ENCODE measurements at regions not wholly inside any gene's neighbourhood (a gene's known extent, or its start where the extent isn't known, plus 50 kb on each side); places are given as distances from the start of the nearest gene placed in this dataset.

DNA sequence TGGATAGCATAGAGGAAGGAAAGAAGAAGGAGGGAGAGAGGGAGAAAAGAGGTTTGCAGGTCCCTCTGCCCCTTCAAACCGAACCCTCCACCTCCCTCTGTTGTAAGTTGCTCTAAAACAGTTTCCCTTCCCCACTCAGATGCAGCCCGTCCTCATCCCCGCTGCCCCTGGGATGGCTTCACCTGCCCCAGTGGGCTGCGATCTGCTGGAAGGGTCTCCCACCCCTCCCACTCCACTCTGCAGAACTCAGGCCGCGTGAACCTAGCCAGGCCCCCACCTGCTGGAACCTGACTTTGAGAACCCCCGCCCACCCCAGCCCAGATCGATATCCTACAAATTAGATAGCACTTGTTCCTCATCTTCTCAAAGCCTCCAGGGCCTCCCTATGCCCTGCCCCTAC is 190.8 kb downstream of the DLL1 start:
- Histone ChIP-seq H3K27me3 (ENCODE audit: control insufficient read depth, insufficient read depth, low read length) (no peaks in the 10 kb centered on the region), H3K36me3 (ENCODE audit: control insufficient read depth, insufficient read depth, low read length) (no peaks in the 10 kb centered on the region), H3K4me1 (no peaks in the 10 kb centered on the region), H3K79me2 (no peaks in the 10 kb centered on the region), H3K4me3 (ENCODE audit: low read depth, low read length) (no peak overlapping the region), H3K27ac (no peak overlapping the region), H3K9ac (no peak overlapping the region), H2AFZ (no peak overlapping the region), H3K9me3 (ENCODE audit: control insufficient read depth, low read length) (no peaks in the 10 kb centered on the region), H3K4me2 (ENCODE audit: low read length) (no peak overlapping the region)
- TF ChIP-seq, protein P1, sequence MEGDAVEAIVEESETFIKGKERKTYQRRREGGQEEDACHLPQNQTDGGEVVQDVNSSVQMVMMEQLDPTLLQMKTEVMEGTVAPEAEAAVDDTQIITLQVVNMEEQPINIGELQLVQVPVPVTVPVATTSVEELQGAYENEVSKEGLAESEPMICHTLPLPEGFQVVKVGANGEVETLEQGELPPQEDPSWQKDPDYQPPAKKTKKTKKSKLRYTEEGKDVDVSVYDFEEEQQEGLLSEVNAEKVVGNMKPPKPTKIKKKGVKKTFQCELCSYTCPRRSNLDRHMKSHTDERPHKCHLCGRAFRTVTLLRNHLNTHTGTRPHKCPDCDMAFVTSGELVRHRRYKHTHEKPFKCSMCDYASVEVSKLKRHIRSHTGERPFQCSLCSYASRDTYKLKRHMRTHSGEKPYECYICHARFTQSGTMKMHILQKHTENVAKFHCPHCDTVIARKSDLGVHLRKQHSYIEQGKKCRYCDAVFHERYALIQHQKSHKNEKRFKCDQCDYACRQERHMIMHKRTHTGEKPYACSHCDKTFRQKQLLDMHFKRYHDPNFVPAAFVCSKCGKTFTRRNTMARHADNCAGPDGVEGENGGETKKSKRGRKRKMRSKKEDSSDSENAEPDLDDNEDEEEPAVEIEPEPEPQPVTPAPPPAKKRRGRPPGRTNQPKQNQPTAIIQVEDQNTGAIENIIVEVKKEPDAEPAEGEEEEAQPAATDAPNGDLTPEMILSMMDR (IDR thresholded peaks at IDR 0.05): no peak

DNA sequence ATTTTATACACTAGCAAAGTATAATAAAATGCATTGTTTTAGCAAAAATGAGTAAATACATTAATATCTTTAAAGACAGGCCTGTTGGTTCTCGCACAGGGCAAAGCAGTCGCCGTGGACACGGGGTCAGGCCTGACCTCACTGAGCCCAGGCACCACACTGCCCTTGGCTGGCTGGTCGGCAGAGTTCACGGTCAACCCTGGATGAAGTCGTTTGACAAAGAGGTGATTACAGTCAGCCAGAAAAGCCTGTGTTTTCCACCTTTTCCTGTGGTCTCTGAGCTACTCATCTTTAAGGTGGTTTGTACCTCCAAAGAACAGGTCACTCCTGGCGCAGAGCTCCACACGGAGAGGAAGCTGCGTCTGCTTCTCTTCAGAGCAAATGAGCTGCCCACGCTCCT is 191.5 kb downstream of the DLL1 start:
- Histone ChIP-seq H3K4me2 (ENCODE audit: low read length) (no peak overlapping the region), H3K9me3 (ENCODE audit: control insufficient read depth, low read length) (no peaks in the 10 kb centered on the region), H3K36me3 (ENCODE audit: control insufficient read depth, insufficient read depth, low read length) (no peaks in the 10 kb centered on the region), H3K79me2 (no peaks in the 10 kb centered on the region), H2AFZ (no peak overlapping the region), H3K9ac (no peak overlapping the region), H3K4me1 (no peaks in the 10 kb centered on the region), H3K27ac (no peak overlapping the region), H3K4me3 (ENCODE audit: low read depth, low read length) (no peak overlapping the region), H3K27me3 (ENCODE audit: control insufficient read depth, insufficient read depth, low read length) (no peaks in the 10 kb centered on the region)
- TF ChIP-seq, protein P1 (IDR thresholded peaks at IDR 0.05): no peak

DNA sequence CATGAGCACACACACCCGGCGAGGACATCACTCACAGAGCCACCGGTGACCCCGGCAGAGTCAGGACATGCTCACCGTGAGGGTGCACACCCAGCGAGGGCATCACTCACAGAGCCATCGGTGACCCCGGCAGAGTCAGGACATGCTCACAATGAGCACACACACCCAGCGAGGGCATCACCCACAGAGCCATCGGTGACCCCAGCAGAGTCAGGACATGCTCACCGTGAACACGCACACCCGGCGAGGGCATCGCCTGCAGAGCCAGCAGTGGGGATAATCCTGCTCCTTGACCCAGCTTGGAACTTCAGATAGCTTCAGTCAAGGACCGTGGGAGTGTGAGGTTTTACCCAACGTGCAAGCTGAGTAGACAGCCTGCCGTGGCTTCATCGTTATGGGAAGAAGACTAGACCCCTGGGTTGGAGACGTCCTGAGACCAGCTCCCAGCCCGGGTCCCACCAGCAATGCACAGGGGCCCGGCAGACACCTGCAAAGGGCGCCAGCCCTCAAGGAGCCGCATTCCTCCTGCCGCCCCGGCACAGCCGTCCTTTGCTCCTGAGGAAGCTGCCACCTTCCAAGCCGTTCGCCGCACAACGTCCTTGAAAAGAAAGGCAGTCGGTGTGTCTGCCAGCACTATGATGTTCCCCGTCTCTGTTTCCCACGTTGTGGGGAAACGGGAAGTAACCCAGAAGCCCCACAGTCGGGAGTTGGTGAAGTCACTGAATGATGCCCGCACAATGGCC is 192.3 kb downstream of the DLL1 start:
- no peaks in the 10 kb centered on the region for H3K27me3 ChIP-seq (ENCODE audit: control insufficient read depth, insufficient read depth, low read length)

DNA sequence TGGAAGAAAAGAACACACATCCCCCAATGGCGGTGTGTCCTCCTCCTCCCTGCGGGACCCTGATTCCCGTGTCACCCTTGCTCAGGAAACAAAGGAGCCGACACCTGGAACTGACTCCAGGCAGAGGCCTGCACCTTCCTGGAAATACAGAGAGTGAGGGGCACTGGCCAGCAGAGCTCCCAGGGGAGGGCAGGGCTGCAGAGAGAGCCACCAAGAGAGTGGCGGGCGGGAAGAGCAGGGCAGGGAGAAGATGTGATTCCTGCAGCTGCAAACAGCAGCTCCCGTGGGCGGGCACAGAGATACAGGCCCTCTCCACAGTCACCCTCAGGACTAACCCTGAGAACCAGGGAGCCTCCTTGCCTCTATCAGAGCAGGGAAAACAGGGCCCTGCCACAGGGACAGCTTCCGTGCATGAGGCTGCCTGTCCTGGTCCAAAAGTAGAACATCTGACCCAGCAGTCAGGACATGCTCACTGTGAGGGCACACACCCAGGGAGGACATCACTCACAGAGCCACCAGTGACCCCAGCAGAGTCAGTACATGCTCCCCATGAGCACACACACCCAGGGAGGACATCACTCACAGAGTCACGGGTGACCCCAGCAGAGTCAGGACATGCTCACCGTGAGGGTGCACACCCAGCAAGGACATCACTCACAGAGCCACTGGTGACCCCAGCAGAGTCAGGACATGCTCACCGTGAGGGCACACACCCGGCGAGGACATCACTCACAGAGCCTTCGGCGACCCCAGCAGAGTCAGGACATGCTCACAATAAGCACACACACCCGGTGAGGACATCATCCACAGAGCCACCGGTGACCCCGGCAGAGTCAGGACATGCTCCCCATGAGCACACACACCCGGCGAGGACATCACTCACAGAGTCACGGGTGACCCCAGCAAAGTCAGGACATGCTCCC is 193.1 kb downstream of the DLL1 start:
- H2AFZ ChIP-seq: no peak overlapping the region

More for the DNA sequence above, 192.3 kb downstream of the DLL1 start:
- Histone ChIP-seq H3K4me3 (ENCODE audit: low read depth, low read length) (no peak overlapping the region), H3K9ac (no peak overlapping the region), H3K27ac (no peak overlapping the region), H3K4me2 (ENCODE audit: low read length) (no peak overlapping the region), H2AFZ (no peak overlapping the region), H3K9me3 (ENCODE audit: control insufficient read depth, low read length) (no peaks in the 10 kb centered on the region), H3K36me3 (ENCODE audit: control insufficient read depth, insufficient read depth, low read length) (no peaks in the 10 kb centered on the region), H3K79me2 (no peaks in the 10 kb centered on the region), H3K4me1 (no peaks in the 10 kb centered on the region)
- TF ChIP-seq, protein P1 (IDR thresholded peaks at IDR 0.05): no peak

More for the DNA sequence above, 193.1 kb downstream of the DLL1 start:
- no peaks in the 10 kb centered on the region for H3K79me2 ChIP-seq
- no peaks in the 10 kb centered on the region for H3K27me3 ChIP-seq (ENCODE audit: control insufficient read depth, insufficient read depth, low read length)
- TF ChIP-seq, protein P1 (IDR thresholded peaks at IDR 0.05): no peak
- H3K4me1 ChIP-seq: no peaks in the 10 kb centered on the region
- H3K9me3 ChIP-seq (ENCODE audit: control insufficient read depth, low read length): no peaks in the 10 kb centered on the region
- H3K36me3 ChIP-seq (ENCODE audit: control insufficient read depth, insufficient read depth, low read length): no peaks in the 10 kb centered on the region
- no peak overlapping the region for H3K9ac ChIP-seq
- H3K4me2 ChIP-seq (ENCODE audit: low read length): no peak overlapping the region
- no peak overlapping the region for H3K27ac ChIP-seq
- no peak overlapping the region for H3K4me3 ChIP-seq (ENCODE audit: low read depth, low read length)
